ENCODE measurements at regions not wholly inside any gene's neighbourhood (a gene's known extent, or its start where the extent isn't known, plus 50 kb on each side); places are given as distances from the start of the nearest gene placed in this dataset.
A peak's percentile ranks its signal among the peaks of the same experiment; 100 is the strongest.
"Not testable (repeated sequence)": the region's sequence is repeated elsewhere in the genome, so short reads cannot be mapped to it uniquely, and the experiment has no call there.

- ATAC-seq = not testable (repeated sequence)
These were observed 235.5 kb downstream of the RPAP3 start for GRCh38 chr12:47470349-47470748.

GRCh38 chr12:47463918-47464317, 241.9 kb downstream of the RPAP3 start:
- not testable (repeated sequence) for ATAC-seq, H3K27ac Mint-ChIP-seq

More at GRCh38 chr12:47470349-47470748, 235.5 kb downstream of the RPAP3 start:
- not testable (repeated sequence) for H3K27ac Mint-ChIP-seq, DNase-seq, H3K4me1 Mint-ChIP-seq, H3K4me3 Mint-ChIP-seq, H3K27me3 Mint-ChIP-seq
- H3K9me3 Mint-ChIP-seq = peaks cover 12 to 30% of the 10 kb centered on the region in 2 donors

GRCh38 chr12:47458279-47458678, 247.6 kb downstream of the RPAP3 start:
- no peak for ATAC-seq
- Mint-ChIP-seq H3K4me3 (no peak overlapping the region), H3K27me3 (peaks cover 5% of the 10 kb centered on the region), H3K9me3 (peaks cover 12 to 38% of the 10 kb centered on the region in 2 donors), H3K4me1 (no peaks in the 10 kb centered on the region), H3K27ac (no peak overlapping the region)
- no peak for DNase-seq

More at GRCh38 chr12:47463918-47464317, 241.9 kb downstream of the RPAP3 start:
- not testable (repeated sequence) for DNase-seq, H3K27me3 Mint-ChIP-seq, H3K4me3 Mint-ChIP-seq, H3K4me1 Mint-ChIP-seq
- peaks cover 17 to 40% of the 10 kb centered on the region in 2 donors for H3K9me3 Mint-ChIP-seq

GRCh38 chr12:47449797-47450196, 256.0 kb downstream of the RPAP3 start:
- DNase-seq (no peak), ATAC-seq (no peak)
- Mint-ChIP-seq H3K27me3 (no peaks in the 10 kb centered on the region), H3K9me3 (peaks cover 0 to 4% of the 10 kb centered on the region in 2 donors), H3K4me1 (no peaks in the 10 kb centered on the region), H3K4me3 (no peak overlapping the region), H3K27ac (no peak overlapping the region)

GRCh38 chr12:47442310-47442709, 263.5 kb downstream of the RPAP3 start:
- DNase-seq = no peak
- ATAC-seq = no peak
- Mint-ChIP-seq H3K4me1 (no peaks in the 10 kb centered on the region), H3K9me3 (peaks cover 29 to 37% of the 10 kb centered on the region in 2 donors), H3K27me3 (no peaks in the 10 kb centered on the region), H3K4me3 (no peak overlapping the region), H3K27ac (no peak overlapping the region)

- Mint-ChIP-seq H3K27me3 (no peaks in the 10 kb centered on the region), H3K9me3 (peaks cover 32 to 41% of the 10 kb centered on the region in 2 donors), H3K4me3 (no peak overlapping the region), H3K27ac (no peak overlapping the region), H3K4me1 (no peaks in the 10 kb centered on the region)
- no peak for ATAC-seq
- DNase-seq = no peak
These were observed 264.3 kb downstream of the RPAP3 start for GRCh38 chr12:47441490-47441889.

- DNase-seq (no peak), ATAC-seq (no peak)
- Mint-ChIP-seq H3K4me3 (no peak overlapping the region), H3K27me3 (no peaks in the 10 kb centered on the region), H3K4me1 (no peaks in the 10 kb centered on the region), H3K9me3 (peaks cover 34 to 41% of the 10 kb centered on the region in 2 donors), H3K27ac (no peak overlapping the region)
These were observed 267.7 kb downstream of the RPAP3 start for GRCh38 chr12:47438175-47438574.

GRCh38 chr12:47437570-47437969, 268.3 kb downstream of the RPAP3 start:
- peaks cover 28 to 35% of the 10 kb centered on the region in 2 donors for H3K9me3 Mint-ChIP-seq
- no peak overlapping the region for H3K27ac Mint-ChIP-seq
- no peaks in the 10 kb centered on the region for H3K27me3 Mint-ChIP-seq
- H3K4me3 Mint-ChIP-seq = no peak overlapping the region
- no peaks in the 10 kb centered on the region for H3K4me1 Mint-ChIP-seq
- no peak for ATAC-seq
- DNase-seq = no peak

- H3K4me1 Mint-ChIP-seq = no peaks in the 10 kb centered on the region
- no peak overlapping the region for H3K27ac Mint-ChIP-seq
- no peak for ATAC-seq
- H3K4me3 Mint-ChIP-seq = no peak overlapping the region
- no peak for DNase-seq
- no peaks in the 10 kb centered on the region for H3K27me3 Mint-ChIP-seq
- H3K9me3 Mint-ChIP-seq = peaks cover 14 to 25% of the 10 kb centered on the region in 2 donors
These were observed 272.0 kb downstream of the RPAP3 start for GRCh38 chr12:47433876-47434275.

- H3K4me3 Mint-ChIP-seq = peak overlapping the region; percentile 63 to 78
- not testable (repeated sequence) for H3K27me3 Mint-ChIP-seq, DNase-seq, ATAC-seq
- H3K9me3 Mint-ChIP-seq = peaks cover 11 to 34% of the 10 kb centered on the region in 2 donors
- peak overlapping the region in 1 of 2 donors; percentile 12 for H3K27ac Mint-ChIP-seq
- peaks cover 23% of the 10 kb centered on the region for H3K4me1 Mint-ChIP-seq
These were observed 279.0 kb downstream of the RPAP3 start for GRCh38 chr12:47426678-47427309.

- Mint-ChIP-seq H3K27ac (no peak overlapping the region), H3K4me3 (no peak overlapping the region), H3K27me3 (no peaks in the 10 kb centered on the region), H3K9me3 (peaks cover 11 to 34% of the 10 kb centered on the region in 2 donors), H3K4me1 (peaks cover 38% of the 10 kb centered on the region)
- no peak for DNase-seq
- ATAC-seq = no peak
These were observed 283.2 kb downstream of the RPAP3 start for GRCh38 chr12:47422611-47423010.

GRCh38 chr12:47419497-47419896, 286.3 kb downstream of the RPAP3 start:
- ATAC-seq = peak; percentile 95
- H3K4me1 Mint-ChIP-seq = peaks cover 35% of the 10 kb centered on the region
- H3K4me3 Mint-ChIP-seq = no peak overlapping the region
- DNase-seq = no peak
- H3K27me3 Mint-ChIP-seq = no peaks in the 10 kb centered on the region
- H3K27ac Mint-ChIP-seq = no peak overlapping the region
- peaks cover 0 to 14% of the 10 kb centered on the region in 2 donors for H3K9me3 Mint-ChIP-seq

GRCh38 chr12:47417955-47418354, 287.9 kb downstream of the RPAP3 start:
- H3K9me3 Mint-ChIP-seq = peaks cover 0 to under 1% of the 10 kb centered on the region in 2 donors

GRCh38 chr12:47417121-47417520, 288.7 kb downstream of the RPAP3 start:
- no peak overlapping the region for H3K27ac Mint-ChIP-seq
- no peaks in the 10 kb centered on the region for H3K9me3 Mint-ChIP-seq
- peaks cover 54% of the 10 kb centered on the region for H3K4me1 Mint-ChIP-seq

More at GRCh38 chr12:47417955-47418354, 287.9 kb downstream of the RPAP3 start:
- peaks cover 51% of the 10 kb centered on the region for H3K4me1 Mint-ChIP-seq
- no peaks in the 10 kb centered on the region for H3K27me3 Mint-ChIP-seq
- no peak for ATAC-seq
- DNase-seq = no peak
- no peak overlapping the region for H3K27ac Mint-ChIP-seq
- H3K4me3 Mint-ChIP-seq = no peak overlapping the region

GRCh38 chr12:47415054-47415453, 290.8 kb downstream of the RPAP3 start:
- H3K4me1 Mint-ChIP-seq = peaks cover 74% of the 10 kb centered on the region
- no peaks in the 10 kb centered on the region for H3K9me3 Mint-ChIP-seq
- no peaks in the 10 kb centered on the region for H3K27me3 Mint-ChIP-seq
- H3K27ac Mint-ChIP-seq = peak overlapping the region in 1 of 2 donors; percentile 89
- ATAC-seq (no peak), DNase-seq (no peak)
- peak overlapping the region in 1 of 2 donors; percentile 36 for H3K4me3 Mint-ChIP-seq

More at GRCh38 chr12:47417121-47417520, 288.7 kb downstream of the RPAP3 start:
- no peak for DNase-seq
- ATAC-seq = no peak
- H3K4me3 Mint-ChIP-seq = no peak overlapping the region
- no peaks in the 10 kb centered on the region for H3K27me3 Mint-ChIP-seq

- H3K27me3 Mint-ChIP-seq = no peaks in the 10 kb centered on the region
- DNase-seq = peak in 1 of 2 donors; percentile 63
- peak; percentile 84 for ATAC-seq
- peak overlapping the region in 1 of 2 donors; percentile 36 for H3K4me3 Mint-ChIP-seq
- H3K9me3 Mint-ChIP-seq = no peaks in the 10 kb centered on the region
- H3K27ac Mint-ChIP-seq = peak overlapping the region in 1 of 2 donors; percentile 89
- peaks cover 74% of the 10 kb centered on the region for H3K4me1 Mint-ChIP-seq
These were observed 291.3 kb downstream of the RPAP3 start for GRCh38 chr12:47414511-47414910.

Measured in stimulated activated naive CD8-positive, alpha-beta T cell treated with anti-CD3 and anti-CD28 coated beads, Interleukin-15, amount 100 ng/mL, for 72 hours (primary cell).